ENCODE measurements at regions not wholly inside any gene's neighbourhood (a gene's known extent, or its start where the extent isn't known, plus 50 kb on each side); places are given as distances from the start of the nearest gene placed in this dataset.
"Not testable (repeated sequence)": the region's sequence is repeated elsewhere in the genome, so short reads cannot be mapped to it uniquely, and the experiment has no call there.

DNA sequence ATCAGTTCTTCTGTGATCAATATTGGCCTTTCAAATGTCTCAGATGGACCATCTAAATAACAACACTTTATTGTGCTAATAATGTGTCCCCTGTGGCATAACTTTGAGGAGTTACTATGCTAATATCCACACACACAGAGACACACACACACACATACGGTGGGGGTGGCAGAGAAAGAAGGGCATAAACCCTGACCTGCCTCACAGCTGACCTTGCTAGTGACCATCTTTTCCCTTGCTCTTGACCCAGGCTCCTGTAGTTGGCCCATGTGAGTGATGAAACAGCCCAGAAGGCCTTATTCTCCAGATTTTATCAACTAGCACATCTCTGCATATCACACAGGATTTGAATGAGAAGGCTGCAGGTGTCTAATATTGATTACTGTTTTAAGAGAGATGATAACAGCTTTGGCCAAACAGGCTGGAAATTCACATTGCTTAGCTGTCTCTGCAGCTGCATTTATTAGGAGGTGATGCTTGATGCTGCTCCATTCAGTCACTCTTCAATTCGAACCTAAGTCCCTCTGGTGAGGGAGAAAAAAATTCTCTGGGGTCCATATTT is 176.4 kb downstream of the ACTR3 start:
- DNase-seq, result no peak

DNA sequence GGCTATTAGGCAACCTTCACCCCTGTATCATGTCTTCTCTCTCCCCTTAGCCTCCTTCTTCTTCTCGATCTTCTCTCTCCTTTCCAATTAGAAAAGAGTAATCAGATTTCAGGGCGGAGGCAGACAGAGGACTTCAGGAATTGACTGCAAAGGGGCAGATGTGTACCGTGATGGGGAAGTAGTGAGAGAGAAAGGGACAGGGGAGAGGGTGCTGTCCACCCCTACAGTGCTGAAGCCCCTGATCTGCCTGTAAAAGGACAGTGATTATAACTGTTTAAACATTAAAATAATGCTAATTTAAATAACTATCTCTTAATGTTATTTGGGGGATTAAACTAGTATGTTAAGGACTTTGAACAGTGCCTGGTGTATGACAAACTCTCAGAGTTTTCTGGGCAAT is 178.5 kb downstream of the ACTR3 start:
- no peak for DNase-seq

DNA sequence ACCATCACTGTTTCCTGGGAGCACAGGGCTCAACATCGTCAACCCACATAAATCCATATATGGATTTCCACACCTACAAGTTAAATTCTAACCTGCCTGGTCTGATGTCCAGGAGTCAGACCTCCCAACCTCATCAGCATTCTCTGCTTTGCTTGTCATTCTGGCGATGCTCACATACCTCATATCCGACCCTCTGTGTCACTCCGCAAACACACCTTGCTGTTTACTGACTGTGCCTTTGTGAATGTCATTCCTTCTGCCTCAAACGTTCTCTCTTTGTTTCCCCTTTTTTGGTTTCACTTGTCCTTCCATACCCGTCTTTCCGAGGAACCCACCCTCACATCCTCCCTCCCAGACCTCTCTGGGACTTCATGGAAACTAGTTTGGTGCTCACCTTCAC is 187.1 kb downstream of the ACTR3 start:
- no peak for DNase-seq

DNA sequence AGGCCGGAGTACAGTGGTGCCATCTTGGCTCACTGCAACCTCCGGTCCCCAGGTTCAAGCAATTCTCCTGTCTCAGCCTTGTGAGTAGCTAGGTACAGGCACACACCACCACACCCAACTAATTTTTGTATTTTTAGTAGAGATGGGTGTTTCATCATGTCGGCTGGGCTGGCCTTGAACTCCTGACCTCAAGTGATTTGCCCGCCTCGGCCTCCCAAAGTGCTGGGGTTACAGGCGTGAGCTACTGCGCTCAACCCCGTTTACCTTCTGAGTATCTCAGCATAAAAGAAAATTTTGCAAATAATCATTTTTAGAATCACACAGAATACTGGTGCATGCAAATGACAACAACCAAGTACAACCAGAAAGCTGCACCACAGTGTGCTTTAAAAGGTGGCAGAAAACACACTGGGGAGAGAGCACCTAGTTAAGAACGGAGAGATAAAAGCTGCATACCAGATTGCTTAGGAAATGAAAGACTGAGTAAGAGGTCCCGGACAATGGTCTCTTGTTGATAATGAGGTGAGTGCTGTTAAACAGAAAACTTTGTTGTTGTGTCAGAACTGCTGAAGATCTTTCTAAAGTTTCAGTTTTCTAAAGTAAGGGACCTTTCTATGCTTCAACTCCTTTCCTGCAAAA is 189.6 kb downstream of the ACTR3 start:
- DNase-seq, result no peak

DNA sequence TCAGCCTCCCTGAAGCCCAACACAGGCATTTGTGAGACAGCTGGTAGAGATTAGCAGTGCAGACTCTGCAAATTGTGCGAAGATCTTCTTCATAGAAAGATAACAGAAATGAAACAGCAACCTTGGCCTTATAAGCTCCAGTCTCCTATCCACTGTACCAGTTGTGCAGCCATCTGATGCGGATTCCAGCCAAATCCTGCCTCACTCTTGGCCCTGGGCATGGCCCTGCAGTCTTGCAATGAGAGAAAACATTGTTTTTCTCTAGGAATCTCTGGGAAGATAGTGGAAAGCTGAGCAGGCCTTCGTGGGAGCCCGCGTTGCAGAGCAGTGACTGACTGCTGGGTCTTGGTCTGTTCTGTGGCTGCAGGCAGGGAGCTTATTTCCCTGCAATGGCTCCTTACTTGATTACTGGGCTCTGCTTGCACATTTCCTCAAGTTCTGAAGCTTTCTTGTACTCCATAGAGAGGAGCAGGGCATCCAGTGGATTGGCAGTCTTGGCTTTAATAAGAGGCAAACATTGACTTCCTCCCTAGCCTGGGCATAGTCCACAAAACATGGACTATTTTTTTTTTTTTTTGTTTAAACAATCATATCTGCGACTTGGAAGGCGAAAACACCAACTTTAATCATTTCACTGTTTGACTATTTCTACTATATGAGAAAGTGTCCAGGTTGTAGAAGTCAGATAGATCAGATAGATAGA is 193.0 kb downstream of the ACTR3 start:
- no peak for DNase-seq

DNA sequence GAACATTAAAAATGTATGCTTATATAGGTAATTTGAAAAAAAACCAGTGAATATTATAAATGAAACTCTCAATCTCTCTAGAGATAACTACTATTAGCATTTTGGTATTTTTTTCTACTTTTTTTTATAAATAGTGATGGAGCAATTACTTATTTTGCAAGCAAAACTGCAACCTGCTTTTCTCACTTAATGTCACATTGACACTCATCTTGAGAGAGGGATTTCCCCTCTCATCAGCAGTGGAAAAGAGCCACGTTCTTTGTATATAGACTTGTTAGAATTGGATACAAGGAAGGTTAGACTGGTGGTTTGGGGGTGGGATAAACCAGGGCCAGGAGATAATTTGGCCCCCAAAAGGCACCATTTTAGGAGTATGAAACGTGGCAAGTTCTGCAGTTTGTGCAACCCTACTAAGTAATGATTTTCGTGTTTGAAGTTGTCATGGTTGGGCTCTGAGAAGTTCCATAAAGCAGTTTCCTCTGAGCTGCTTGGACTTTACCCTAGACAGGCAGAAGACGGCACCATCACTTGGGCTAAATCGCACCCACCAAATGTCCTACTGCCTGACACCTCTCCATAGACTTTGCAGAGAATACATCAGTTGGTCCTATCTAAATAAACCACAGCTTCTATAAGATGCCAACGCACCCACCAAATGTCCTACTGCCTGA is 194.0 kb downstream of the ACTR3 start:
- DNase-seq, result no peak

DNA sequence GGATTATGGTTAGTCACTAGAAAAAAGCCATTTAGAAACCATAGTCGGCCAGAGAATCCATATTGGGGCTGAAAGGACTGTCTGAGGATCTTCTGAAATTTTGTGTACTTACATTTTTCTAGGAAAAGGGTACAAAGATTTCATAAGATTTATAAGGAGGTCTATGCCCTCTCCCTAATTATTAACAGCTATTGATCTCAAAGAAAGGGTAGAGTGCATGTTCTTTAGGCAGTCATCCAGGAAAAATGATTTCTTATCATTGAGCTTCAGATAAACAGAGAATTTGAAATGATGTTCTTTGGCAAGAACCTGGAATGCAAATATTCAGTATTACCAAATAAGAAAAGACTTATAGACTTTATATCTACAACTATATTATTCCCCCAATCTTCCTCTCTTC is 195.3 kb downstream of the ACTR3 start:
- no peak for DNase-seq

DNA sequence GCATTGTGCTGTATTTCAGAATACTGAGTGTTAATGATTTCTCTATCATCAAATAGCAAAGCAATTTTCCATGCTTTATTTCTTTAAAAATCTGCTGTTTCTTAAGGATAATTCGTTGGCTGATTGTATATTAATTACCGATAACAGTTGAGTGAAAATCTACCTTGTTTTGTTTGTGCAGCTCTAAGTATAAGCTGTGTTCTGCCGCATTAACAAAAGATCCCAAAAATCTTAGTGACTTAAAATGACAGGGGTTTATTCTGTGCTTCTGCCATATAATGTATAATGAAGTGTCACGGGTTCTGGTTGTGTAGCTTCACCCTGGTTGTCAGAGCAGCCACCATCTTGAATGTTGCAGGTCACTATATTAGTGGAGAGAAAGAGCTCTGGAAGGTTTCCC is 196.1 kb downstream of the ACTR3 start:
- no peak for DNase-seq

DNA sequence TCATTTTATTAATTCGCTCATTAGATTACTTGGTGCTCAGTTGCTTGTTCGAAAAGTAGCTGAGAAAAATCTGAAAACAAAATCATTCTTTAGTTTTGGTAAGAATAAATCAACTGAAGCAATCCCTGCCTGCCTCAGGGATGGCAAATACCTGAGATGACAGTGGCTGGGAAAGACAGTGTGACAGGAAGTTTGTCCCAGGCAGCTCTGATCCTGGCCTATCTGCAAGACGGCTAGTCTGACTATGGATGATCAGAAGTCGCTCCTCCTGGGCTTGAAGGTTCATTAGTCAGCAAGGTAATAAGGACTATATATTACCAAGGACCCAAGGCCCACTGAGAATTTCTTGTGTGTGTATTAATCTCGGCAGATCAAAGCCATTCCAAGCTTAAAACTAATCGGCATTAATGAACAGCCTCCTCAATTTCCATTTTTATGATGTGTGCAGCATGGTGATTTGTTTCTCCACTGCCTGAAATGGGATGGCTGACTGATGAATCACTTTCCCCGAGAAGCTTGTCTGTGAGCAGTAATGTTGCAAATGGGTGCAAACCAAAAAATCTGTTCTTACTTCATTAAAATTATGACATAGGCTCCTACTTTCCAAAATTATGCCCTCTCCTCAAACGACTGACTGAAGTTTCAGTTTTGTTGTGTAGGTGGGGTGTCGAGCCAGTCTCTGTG is 199.9 kb downstream of the ACTR3 start:
- no peak for DNase-seq

DNA sequence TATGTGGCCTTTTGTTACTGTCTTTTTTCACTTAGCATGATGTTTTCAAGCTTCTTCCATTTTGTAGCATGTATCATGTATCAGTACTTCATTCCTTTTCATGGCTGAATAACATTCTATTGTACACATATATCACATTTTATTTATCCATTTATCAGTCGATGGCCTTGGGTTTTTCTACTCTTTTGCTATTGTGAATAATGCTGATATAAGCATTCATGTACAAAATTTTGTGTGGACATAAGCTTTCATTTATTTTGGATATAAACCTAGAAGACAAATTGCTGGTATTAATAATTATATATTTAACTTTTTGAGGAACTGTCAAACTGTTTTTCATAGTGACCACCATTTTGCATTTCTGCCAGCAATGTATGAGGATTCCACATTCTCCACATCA is 201.1 kb downstream of the ACTR3 start:
- no peak for DNase-seq

DNA sequence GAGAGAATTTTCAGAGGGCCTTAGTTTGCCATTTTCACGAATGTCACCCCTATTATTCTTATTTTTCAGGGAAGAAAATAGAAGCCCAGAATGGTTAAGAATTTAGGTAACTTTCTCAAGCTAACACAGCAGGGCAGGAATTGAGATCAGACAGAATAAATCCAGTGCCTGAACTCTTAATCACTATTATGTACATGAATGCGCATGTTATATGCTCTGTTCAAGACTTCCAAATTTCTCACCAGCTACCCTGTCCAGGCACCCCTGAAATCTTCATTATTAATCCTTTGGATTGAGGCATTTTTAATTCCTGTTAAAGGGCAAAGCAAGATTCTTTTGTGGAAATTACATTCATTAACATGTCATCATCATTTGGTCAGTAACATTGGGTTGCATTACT is 218.4 kb downstream of the ACTR3 start:
- no peak for DNase-seq

DNA sequence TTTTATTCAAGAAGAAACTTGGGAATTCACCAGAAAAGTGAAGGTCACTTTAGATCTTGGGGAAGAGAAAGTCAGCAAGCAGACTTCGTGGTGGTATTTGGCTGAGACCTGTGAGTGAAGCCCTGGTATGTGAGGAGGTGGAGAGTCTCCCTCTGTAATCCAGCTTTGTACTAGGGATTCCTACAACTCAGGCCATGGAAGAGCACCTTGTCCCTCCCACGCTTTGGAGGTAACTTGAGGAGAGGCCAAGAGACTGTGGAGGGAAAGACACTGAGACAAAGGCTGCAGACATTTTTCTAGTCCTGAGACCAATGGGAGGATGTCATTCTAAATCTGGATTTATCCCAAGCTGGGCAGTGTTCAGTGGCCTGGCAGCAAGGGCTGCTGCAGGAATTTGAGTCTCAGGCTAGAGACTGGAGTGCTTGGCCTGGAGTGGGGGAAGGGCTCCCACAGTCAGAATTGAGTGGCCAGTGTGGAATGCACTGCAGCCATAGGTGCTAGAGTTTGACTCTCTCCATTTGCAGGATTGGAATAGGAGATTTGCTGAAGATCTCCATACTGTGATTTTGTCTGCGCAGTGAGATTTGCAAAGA is 219.0 kb downstream of the ACTR3 start:
- DNase-seq, result no peak

DNA sequence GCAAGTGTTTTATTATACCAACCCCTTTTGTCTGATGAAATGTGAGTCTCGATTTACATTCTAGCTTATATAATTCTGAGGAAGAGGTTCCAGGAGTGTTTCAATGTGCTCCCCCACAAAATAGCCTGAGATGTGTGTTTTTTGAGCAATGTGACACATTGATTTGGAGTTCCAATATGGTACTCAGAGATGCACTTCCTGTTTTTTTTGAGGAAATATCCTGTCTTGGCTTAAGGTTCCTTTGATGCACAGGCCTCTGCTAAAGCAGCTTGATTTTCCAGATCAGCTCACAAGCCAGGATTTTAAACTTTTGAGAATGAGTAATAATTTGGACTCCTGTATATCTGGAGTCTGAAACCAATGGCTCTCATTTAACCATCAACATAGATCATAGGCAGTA is 221.4 kb downstream of the ACTR3 start:
- DNase-seq, result no peak

DNA sequence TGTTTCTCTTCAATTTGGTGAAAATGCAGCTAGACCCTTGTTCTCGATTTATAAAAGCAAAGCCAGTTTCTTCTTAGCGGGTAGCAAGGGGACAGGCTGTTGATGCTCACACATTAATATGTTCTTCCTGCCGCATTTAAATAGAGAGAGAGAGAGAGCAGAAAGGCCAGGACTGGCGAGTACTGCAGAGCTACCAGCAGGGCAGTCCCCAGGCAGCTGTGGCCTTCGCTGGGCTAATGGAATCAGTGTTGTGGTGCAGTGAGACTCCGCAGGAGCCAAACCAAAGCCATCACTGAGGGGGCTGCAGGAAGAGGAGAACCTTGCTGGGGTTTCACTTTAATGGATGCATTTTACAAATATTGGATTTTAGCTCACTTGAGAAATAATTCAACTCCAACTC is 223.6 kb downstream of the ACTR3 start:
- no peak for DNase-seq

DNA sequence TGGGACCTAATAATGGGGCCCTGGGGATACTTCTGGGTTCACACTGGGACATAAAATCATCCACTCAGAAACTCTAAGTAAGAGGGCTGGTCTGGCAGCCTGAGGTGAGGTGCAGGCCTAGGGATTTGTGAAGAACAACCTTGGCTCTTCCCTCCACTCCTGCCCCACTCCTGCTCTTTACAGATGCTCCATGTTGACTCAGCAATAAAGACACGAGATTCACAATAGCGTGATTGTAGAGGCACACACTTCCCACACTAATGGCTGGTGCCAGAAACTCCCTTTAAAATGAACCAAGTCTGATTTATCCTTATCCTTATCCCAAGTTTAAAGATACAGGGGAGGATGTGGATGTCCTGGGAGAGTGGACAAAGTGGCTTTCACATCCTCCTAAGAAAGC is 228.2 kb downstream of the ACTR3 start:
- no peak for DNase-seq

DNA sequence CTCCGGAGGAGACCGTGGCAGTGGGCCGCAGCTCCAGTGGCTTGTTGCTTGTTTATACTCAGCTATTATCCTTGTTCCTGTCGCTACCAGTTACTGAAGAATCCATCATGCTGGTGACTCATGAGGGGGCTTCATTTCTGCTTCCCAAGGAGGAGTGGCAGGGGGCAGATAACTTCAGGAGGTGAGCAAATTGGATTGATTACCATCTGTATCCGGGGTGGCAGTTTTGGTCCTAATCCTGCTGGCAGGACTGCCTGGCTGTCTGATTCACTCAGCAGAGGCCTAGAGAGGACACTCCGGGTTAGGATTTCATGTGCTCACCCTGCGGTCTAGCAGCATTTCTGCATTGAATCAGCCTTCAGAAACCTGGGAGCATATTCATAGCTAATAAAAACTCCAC is 230.0 kb downstream of the ACTR3 start:
- no peak for DNase-seq

DNA sequence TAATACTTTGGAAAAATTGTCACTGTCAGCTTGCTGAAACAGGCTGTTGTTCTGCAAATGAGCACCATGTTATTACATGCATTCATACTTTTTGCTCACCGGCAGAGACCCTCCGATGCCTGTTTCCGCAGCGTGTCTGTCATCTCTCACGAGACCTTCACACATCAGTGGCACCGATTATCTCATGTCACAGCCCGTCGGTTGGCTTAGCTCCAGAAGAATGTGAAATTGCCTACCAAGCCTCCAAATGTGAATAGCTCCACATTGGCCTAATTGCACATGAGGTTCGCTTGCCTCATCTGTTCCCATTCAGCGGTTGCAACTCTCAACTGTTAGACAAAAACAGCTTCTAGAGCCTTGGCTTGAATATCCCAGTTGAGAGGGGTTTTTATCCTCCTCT is 233.0 kb downstream of the ACTR3 start:
- no peak for DNase-seq

DNA sequence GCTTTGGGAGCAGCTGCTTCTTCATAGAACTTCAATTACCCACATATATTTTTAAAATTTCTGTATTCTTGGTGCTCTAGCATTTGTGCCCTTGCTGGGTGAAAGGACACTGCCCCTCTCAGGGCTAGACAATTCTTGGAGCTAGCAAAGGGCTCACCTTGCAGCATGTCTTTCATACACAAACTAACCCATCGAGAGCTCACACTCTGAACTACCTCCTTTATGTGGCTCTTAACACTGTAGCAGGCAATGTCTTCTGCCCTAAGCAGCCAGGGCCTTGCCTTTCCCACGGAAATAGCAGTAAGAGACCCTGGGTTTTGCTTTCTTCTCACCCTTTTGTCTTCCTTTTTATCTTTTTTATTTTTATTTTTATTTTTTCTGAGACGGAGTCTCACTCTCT is 234.0 kb downstream of the ACTR3 start:
- DNase-seq, result no peak

DNA sequence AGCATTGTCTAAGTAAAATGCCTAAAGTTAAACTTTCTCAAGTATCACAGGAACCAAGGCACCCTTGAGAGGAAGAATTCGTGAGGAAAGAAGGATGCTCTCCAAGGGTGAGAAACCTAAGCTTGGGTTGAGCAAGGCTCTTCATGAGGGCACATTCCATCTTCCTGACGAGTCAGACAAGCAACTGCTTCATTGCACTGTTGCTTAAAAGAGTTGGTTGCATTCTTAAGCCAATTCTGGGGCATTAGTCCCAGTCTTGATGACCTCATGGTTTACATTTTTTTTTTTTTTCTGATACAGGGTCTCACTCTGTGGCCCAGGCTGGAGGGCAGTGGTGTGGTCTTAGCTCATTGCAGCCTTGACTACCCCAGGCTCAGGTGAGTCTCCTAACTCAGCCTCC is 237.5 kb downstream of the ACTR3 start:
- no peak for DNase-seq

DNA sequence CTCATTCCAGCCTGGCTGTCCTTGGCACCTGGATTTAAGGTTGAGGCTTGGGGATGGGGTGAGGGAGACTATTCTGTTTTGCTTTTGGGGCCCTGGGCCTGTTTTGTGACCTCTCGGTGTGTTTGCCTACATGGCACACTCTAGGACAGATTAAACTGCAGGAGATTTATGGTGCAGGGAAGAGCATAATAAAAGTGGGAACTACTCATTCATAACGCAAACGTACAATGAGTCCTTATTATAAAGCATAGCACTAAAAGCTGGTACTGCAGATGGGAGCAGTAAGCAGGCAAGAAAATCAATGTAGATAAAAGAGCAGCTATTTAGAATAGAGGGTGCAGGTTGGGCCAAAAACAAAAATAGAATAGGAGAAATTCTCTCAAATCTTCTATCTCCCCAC is 238.4 kb downstream of the ACTR3 start:
- no peak for DNase-seq

DNA sequence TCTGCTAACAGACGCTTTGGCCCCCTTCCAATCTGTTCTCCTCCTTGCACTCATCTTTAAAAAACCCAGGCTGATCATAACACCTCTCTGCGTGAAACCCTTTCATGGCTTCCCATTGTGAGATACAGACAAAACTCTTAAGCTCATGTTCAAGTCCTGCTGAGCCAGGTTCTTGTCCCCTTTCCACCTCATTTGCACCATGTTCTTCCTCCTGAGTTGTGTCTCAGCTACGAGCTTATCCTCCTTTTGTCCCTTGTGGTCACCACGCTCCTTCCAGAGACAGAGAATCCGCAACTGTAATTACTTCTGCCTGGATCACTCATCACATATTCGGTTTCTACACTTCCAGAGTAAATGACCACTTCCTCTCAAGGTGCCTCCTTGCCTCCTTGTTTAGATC is 238.8 kb downstream of the ACTR3 start:
- no peak for DNase-seq

DNA sequence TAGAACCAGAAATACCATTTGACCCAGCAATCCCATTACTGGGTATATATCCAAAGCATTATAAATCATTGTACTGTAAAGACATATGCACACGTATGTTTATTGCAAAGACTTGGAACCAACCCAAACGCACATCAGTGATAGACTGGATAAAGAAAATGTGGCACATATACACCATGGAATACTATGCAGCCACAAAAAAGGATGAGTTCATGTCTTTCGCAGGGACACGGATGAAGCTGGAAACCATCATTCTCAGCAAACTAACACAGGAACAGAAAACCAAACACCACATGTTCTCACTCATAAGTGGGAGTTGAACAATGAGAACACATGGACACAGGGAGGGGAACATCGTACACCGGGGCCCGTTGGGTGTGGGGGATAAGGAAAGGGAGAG is 242.2 kb downstream of the ACTR3 start:
- not testable (repeated sequence) for DNase-seq

DNA sequence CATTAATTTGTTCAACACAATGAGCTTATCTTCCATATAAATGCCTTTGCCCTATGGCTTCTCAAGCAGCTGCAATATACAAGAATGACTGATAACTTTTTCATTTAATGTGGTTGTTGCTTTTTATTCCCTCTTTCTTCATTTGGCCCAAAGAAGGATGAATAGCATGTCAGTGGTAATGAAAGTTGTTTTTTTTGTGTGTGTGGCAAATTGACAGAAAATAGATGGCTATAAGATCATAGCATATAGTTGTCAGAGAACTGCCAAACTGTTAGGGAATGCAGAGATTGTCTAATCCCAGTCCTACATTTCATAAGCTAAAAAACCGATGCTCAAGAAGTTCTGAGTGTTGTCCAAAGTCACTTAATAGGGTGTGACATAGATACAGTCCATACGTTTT is 244.3 kb downstream of the ACTR3 start:
- no peak for DNase-seq
